ENCODE measurements at regions not wholly inside any gene's neighbourhood (a gene's known extent, or its start where the extent isn't known, plus 50 kb on each side); places are given as distances from the start of the nearest gene placed in this dataset.

- no peak for TF ChIP-seq GATA3 (IDR thresholded peaks at IDR 0.05; ENCODE audit: low read depth, low read length)
- no peak for TF ChIP-seq GATA2 (IDR thresholded peaks at IDR 0.05; ENCODE audit: low read depth, low read length)
Observed at GRCh38 chr12:126042286-126042685, 977.1 kb downstream of the AACS start.

- TF ChIP-seq GATA3 (IDR thresholded peaks at IDR 0.05; ENCODE audit: low read depth, low read length) (no peak), GATA2 (IDR thresholded peaks at IDR 0.05; ENCODE audit: low read depth, low read length) (no peak)
Observed at GRCh38 chr12:126051611-126052107, 986.4 kb downstream of the AACS start.

GRCh38 chr12:126055521-126055920, 990.3 kb downstream of the AACS start:
- TF ChIP-seq GATA3 (IDR thresholded peaks at IDR 0.05; ENCODE audit: low read depth, low read length) (no peak), GATA2 (IDR thresholded peaks at IDR 0.05; ENCODE audit: low read depth, low read length) (no peak)

- TF ChIP-seq GATA3 (IDR thresholded peaks at IDR 0.05; ENCODE audit: low read depth, low read length) (no peak), GATA2 (IDR thresholded peaks at IDR 0.05; ENCODE audit: low read depth, low read length) (no peak)
Observed at GRCh38 chr12:126061777-126062176, 996.5 kb downstream of the AACS start.

GRCh38 chr12:126064028-126064427, 998.8 kb downstream of the AACS start:
- TF ChIP-seq GATA3 (IDR thresholded peaks at IDR 0.05; ENCODE audit: low read depth, low read length) (no peak), GATA2 (IDR thresholded peaks at IDR 0.05; ENCODE audit: low read depth, low read length) (no peak)

GRCh38 chr12:126067626-126068329, 1002.5 kb downstream of the AACS start:
- TF ChIP-seq GATA3 (IDR thresholded peaks at IDR 0.05; ENCODE audit: low read depth, low read length), result no peak
- TF ChIP-seq GATA2 (IDR thresholded peaks at IDR 0.05; ENCODE audit: low read depth, low read length), result no peak

GRCh38 chr12:126069549-126070165, 1004.4 kb downstream of the AACS start:
- no peak for TF ChIP-seq GATA3 (IDR thresholded peaks at IDR 0.05; ENCODE audit: low read depth, low read length)

- TF ChIP-seq GATA2 (IDR thresholded peaks at IDR 0.05; ENCODE audit: low read depth, low read length) (no peak), GATA3 (IDR thresholded peaks at IDR 0.05; ENCODE audit: low read depth, low read length) (no peak)
Observed at GRCh38 chr12:126076515-126076914, 1011.3 kb downstream of the AACS start.

- TF ChIP-seq GATA3 (IDR thresholded peaks at IDR 0.05; ENCODE audit: low read depth, low read length) (no peak), GATA2 (IDR thresholded peaks at IDR 0.05; ENCODE audit: low read depth, low read length) (no peak)
Observed at GRCh38 chr12:126083926-126084325, 1018.7 kb downstream of the AACS start.

GRCh38 chr12:126084480-126084879, 1019.2 kb downstream of the AACS start:
- TF ChIP-seq GATA2 (IDR thresholded peaks at IDR 0.05; ENCODE audit: low read depth, low read length), result no peak
- no peak for TF ChIP-seq GATA3 (IDR thresholded peaks at IDR 0.05; ENCODE audit: low read depth, low read length)

- TF ChIP-seq GATA2 (IDR thresholded peaks at IDR 0.05; ENCODE audit: low read depth, low read length), result no peak
- TF ChIP-seq GATA3 (IDR thresholded peaks at IDR 0.05; ENCODE audit: low read depth, low read length), result no peak
Observed at GRCh38 chr12:126086242-126086641, 1021.0 kb downstream of the AACS start.

GRCh38 chr12:126087692-126088091, 1022.5 kb downstream of the AACS start:
- TF ChIP-seq GATA3 (IDR thresholded peaks at IDR 0.05; ENCODE audit: low read depth, low read length) (no peak), GATA2 (IDR thresholded peaks at IDR 0.05; ENCODE audit: low read depth, low read length) (no peak)

GRCh38 chr12:126093908-126094307, 1028.7 kb downstream of the AACS start:
- TF ChIP-seq GATA2 (IDR thresholded peaks at IDR 0.05; ENCODE audit: low read depth, low read length), result no peak
- no peak for TF ChIP-seq GATA3 (IDR thresholded peaks at IDR 0.05; ENCODE audit: low read depth, low read length)

GRCh38 chr12:126095748-126096510, 1030.7 kb downstream of the AACS start:
- TF ChIP-seq GATA2 (IDR thresholded peaks at IDR 0.05; ENCODE audit: low read depth, low read length) (no peak), GATA3 (IDR thresholded peaks at IDR 0.05; ENCODE audit: low read depth, low read length) (no peak)

Measured in SH-SY5Y (cell line).